ENCODE measurements at regions not wholly inside any gene's neighbourhood (a gene's known extent, or its start where the extent isn't known, plus 50 kb on each side); places are given as distances from the start of the nearest gene placed in this dataset.

DNA sequence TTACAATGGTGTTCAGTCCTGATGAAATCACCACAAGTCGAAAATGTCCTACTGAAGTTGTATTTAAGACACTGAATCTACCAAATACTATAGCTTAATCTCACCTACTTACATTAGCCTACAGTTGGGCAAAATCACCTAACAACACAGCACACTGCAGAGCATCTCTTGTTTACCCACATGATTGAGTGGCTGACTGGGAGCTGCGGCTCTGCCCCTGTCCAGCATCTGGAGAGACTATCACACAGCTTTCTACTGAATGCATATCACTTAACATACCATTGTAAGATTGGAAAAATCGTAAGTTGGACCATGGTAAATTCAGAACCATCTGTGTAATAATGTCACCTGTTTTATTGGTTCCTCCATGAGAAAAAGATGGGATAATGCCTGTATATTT is 1083.2 kb upstream of the PCDH7 start (continued):
- TF ChIP-seq, protein P1, sequence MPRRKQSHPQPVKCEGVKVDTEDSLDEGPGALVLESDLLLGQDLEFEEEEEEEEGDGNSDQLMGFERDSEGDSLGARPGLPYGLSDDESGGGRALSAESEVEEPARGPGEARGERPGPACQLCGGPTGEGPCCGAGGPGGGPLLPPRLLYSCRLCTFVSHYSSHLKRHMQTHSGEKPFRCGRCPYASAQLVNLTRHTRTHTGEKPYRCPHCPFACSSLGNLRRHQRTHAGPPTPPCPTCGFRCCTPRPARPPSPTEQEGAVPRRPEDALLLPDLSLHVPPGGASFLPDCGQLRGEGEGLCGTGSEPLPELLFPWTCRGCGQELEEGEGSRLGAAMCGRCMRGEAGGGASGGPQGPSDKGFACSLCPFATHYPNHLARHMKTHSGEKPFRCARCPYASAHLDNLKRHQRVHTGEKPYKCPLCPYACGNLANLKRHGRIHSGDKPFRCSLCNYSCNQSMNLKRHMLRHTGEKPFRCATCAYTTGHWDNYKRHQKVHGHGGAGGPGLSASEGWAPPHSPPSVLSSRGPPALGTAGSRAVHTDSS (tag by site-specific recombination; IDR thresholded peaks at IDR 0.05) = no peak
- TF ChIP-seq GLIS1 (tag by site-specific recombination; IDR thresholded peaks at IDR 0.05) (no peak), GLI4 (tag by site-specific recombination; IDR thresholded peaks at IDR 0.05) (no peak), ZNF23 (tag by site-specific recombination; IDR thresholded peaks at IDR 0.05; ENCODE audit: borderline replicate concordance) (no peak), ZNF701 (tag by site-specific recombination; IDR thresholded peaks at IDR 0.05) (no peak), HOXC10 (CRISPR knock-in tag; IDR thresholded peaks at IDR 0.05) (no peak), SP7 (tag by site-specific recombination; IDR thresholded peaks at IDR 0.05) (no peak), GLIS2 (tag by site-specific recombination; IDR thresholded peaks at IDR 0.05) (no peak), PRDM1 (tag by site-specific recombination; IDR thresholded peaks at IDR 0.05) (no peak)

DNA sequence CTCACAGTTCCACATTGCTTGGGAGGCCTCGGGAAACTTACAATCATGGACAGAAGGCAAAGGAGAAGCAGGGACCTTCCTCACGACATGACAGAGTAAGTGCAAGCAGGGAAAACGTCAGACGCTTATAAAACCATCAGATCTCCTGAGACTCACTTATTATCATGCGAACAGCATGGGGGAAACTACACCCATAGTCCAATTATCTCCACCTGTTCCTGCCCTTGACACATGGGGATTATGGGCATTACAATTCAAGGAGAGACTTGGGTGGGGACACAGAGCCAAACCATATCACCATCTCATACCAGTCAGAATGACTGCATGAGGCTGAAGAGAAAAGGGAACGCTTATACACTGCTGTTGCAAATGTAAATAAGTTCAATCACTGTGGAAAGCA is 1066.9 kb upstream of the PCDH7 start:
- POLR2A ChIA-PET = no interaction called here
- Histone ChIP-seq H3K27ac (ENCODE audit: extremely low read depth, low read depth, low read length) (no peak overlapping the region), H3K9me3 (ENCODE audit: control insufficient read depth, insufficient read depth, low read depth, low read length) (no peaks in the 10 kb centered on the region), H3K4me1 (ENCODE audit: control insufficient read depth, insufficient read depth, low read length) (no peaks in the 10 kb centered on the region), H3K36me3 (ENCODE audit: control insufficient read depth in 2 of 2, insufficient read depth in 1 of 2, low read length in 2 of 2) (no peaks in the 10 kb centered on the region), H3K4me3 (ENCODE audit: low read depth, low read length) (no peak overlapping the region)
- no peak for TF ChIP-seq ZNF747 (tag by site-specific recombination; IDR thresholded peaks at IDR 0.05)
- no peak for TF ChIP-seq ZNF302 (tag by site-specific recombination; IDR thresholded peaks at IDR 0.05; ENCODE audit: low read depth)
- no peak for TF ChIP-seq SALL2 (tag by site-specific recombination; IDR thresholded peaks at IDR 0.05; ENCODE audit: borderline replicate concordance)
- TF ChIP-seq, protein P2, sequence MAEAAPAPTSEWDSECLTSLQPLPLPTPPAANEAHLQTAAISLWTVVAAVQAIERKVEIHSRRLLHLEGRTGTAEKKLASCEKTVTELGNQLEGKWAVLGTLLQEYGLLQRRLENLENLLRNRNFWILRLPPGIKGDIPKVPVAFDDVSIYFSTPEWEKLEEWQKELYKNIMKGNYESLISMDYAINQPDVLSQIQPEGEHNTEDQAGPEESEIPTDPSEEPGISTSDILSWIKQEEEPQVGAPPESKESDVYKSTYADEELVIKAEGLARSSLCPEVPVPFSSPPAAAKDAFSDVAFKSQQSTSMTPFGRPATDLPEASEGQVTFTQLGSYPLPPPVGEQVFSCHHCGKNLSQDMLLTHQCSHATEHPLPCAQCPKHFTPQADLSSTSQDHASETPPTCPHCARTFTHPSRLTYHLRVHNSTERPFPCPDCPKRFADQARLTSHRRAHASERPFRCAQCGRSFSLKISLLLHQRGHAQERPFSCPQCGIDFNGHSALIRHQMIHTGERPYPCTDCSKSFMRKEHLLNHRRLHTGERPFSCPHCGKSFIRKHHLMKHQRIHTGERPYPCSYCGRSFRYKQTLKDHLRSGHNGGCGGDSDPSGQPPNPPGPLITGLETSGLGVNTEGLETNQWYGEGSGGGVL (tag by site-specific recombination; IDR thresholded peaks at IDR 0.05) = no peak
- no peak for TF ChIP-seq ZNF121 (tag by site-specific recombination; IDR thresholded peaks at IDR 0.05)
- no peak for TF ChIP-seq ZNF266 (tag by site-specific recombination; IDR thresholded peaks at IDR 0.05; ENCODE audit: low read depth)
- no peak for TF ChIP-seq MYNN (tag by site-specific recombination; IDR thresholded peaks at IDR 0.05; ENCODE audit: borderline replicate concordance)
- TF ChIP-seq ZNF133 (tag by site-specific recombination; IDR thresholded peaks at IDR 0.05) = no peak
- CTCF ChIA-PET = no interaction called here

DNA sequence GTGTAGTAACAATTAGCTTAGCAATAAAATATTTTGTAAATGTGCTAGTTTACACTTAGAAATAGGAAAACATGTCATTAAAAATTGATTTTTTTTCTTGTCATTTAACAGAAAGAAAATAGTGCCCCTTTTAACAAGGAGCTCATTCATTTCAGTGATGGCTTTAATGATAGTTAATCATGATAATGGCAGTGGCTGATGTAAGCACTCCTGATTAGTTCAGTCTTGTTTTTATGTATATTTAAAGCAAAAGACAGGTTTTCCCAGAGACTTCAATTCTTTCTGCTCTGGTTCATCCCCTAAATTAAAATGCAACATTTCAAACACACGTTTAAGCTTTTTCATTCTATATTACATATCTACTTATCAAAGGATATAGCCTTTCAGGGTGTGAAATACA is 1039.5 kb upstream of the PCDH7 start:
- Histone ChIP-seq H3K27ac (ENCODE audit: extremely low read depth, low read depth, low read length) (no peak overlapping the region), H3K9me3 (ENCODE audit: control insufficient read depth, insufficient read depth, low read depth, low read length) (no peaks in the 10 kb centered on the region), H3K4me3 (ENCODE audit: low read depth, low read length) (no peak overlapping the region), H3K4me1 (ENCODE audit: control insufficient read depth, insufficient read depth, low read length) (no peaks in the 10 kb centered on the region), H3K36me3 (ENCODE audit: control insufficient read depth in 2 of 2, insufficient read depth in 1 of 2, low read length in 2 of 2) (no peaks in the 10 kb centered on the region)
- TF ChIP-seq ZFHX2 (tag by site-specific recombination; conservative IDR thresholded peaks at IDR 0.05) (no peak), ZNF777 (tag by site-specific recombination; IDR thresholded peaks at IDR 0.05; ENCODE audit: borderline replicate concordance) (no peak), ZXDB (tag by site-specific recombination; IDR thresholded peaks at IDR 0.05) (no peak), ZNF174 (tag by site-specific recombination; IDR thresholded peaks at IDR 0.05) (no peak), ZNF660 (tag by site-specific recombination; IDR thresholded peaks at IDR 0.05) (no peak), ZNF302 (tag by site-specific recombination; IDR thresholded peaks at IDR 0.05; ENCODE audit: low read depth) (no peak), ZNF473 (tag by site-specific recombination; IDR thresholded peaks at IDR 0.05) (no peak), ZNF521 (tag by site-specific recombination; IDR thresholded peaks at IDR 0.05) (no peak), EGR2 (tag by site-specific recombination; IDR thresholded peaks at IDR 0.05; ENCODE audit: low read depth) (no peak), KLF9 (tag by site-specific recombination; IDR thresholded peaks at IDR 0.05; ENCODE audit: low read depth) (no peak)
- TF ChIP-seq, protein P3, sequence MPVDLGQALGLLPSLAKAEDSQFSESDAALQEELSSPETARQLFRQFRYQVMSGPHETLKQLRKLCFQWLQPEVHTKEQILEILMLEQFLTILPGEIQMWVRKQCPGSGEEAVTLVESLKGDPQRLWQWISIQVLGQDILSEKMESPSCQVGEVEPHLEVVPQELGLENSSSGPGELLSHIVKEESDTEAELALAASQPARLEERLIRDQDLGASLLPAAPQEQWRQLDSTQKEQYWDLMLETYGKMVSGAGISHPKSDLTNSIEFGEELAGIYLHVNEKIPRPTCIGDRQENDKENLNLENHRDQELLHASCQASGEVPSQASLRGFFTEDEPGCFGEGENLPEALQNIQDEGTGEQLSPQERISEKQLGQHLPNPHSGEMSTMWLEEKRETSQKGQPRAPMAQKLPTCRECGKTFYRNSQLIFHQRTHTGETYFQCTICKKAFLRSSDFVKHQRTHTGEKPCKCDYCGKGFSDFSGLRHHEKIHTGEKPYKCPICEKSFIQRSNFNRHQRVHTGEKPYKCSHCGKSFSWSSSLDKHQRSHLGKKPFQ (tag by site-specific recombination; IDR thresholded peaks at IDR 0.05) = no peak
- ChIA-PET POLR2A (no interaction called here), CTCF (no interaction called here)
